Hypothalamus (tissue), 51 donors: ENCODE measurements at regions not wholly inside any gene's neighbourhood (a gene's known extent, or its start where the extent isn't known, plus 50 kb on each side); places are given as distances from the start of the nearest gene placed in this dataset.
"Not testable (repeated sequence)": the region's sequence is repeated elsewhere in the genome, so short reads cannot be mapped to it uniquely, and the experiment has no call there.

ENCODE experiments used
- DNase-seq, 51 donors: peaks; one replicate each; lab custom pipeline; 2025; lab: John Stamatoyannopoulos, UW

- DNase-seq: no peak
Observed at GRCh38 chr6:135604035-135604860, 106.7 kb upstream of the AHI1 start.

GRCh38 chr6:135605278-135605790 is 107.8 kb upstream of the AHI1 start:
- DNase-seq: no peak

GRCh38 chr6:135606392-135606791 is 108.9 kb upstream of the AHI1 start:
- DNase-seq: no peak

GRCh38 chr6:135608031-135608430 is 110.5 kb upstream of the AHI1 start:
- no peak for DNase-seq

- DNase-seq: not testable (repeated sequence)
Observed at GRCh38 chr6:135610192-135610591, 112.7 kb upstream of the AHI1 start.

- DNase-seq: no peak
Observed at GRCh38 chr6:135616655-135617054, 119.1 kb upstream of the AHI1 start.

- no peak for DNase-seq
Observed at GRCh38 chr6:135617222-135617621, 119.7 kb upstream of the AHI1 start.

GRCh38 chr6:135622081-135622480 is 124.5 kb upstream of the AHI1 start:
- DNase-seq: no peak

- DNase-seq: no peak
Observed at GRCh38 chr6:135623979-135624378, 126.4 kb upstream of the AHI1 start.

- DNase-seq: no peak
Observed at GRCh38 chr6:135624402-135625295, 127.1 kb upstream of the AHI1 start.

- not testable (repeated sequence) for DNase-seq
Observed at GRCh38 chr6:135626001-135626400, 128.5 kb upstream of the AHI1 start.

GRCh38 chr6:135627092-135627715 is 129.7 kb upstream of the AHI1 start:
- DNase-seq: no peak

GRCh38 chr6:135630789-135631376 is 133.3 kb upstream of the AHI1 start:
- DNase-seq: no peak

GRCh38 chr6:135631821-135632220 is 134.3 kb upstream of the AHI1 start:
- DNase-seq: no peak

GRCh38 chr6:135633573-135633972 is 136.0 kb upstream of the AHI1 start:
- no peak for DNase-seq

- no peak for DNase-seq
Observed at GRCh38 chr6:135637701-135638100, 140.2 kb upstream of the AHI1 start.

GRCh38 chr6:135638108-135638507 is 140.6 kb upstream of the AHI1 start:
- DNase-seq: no peak

- no peak for DNase-seq
Observed at GRCh38 chr6:135640048-135640447, 142.5 kb upstream of the AHI1 start.

- DNase-seq: no peak
Observed at GRCh38 chr6:135640449-135641111, 143.0 kb upstream of the AHI1 start.

- DNase-seq: no peak
Observed at GRCh38 chr6:135642912-135643311, 145.4 kb upstream of the AHI1 start.
